KMS-11 (cell line): ENCODE measurements at regions not wholly inside any gene's neighbourhood (a gene's known extent, or its start where the extent isn't known, plus 50 kb on each side); places are given as distances from the start of the nearest gene placed in this dataset.

Source experiments
- H2AFZ ChIP-seq: fragments of 200-600 bp; sonication (generic); 2 replicates; pipeline ENCODE4 v1.6.1; 2016; ENCODE audit warnings: antibody characterized with exemption, mixed run types, low read depth
- H3K27ac ChIP-seq: fragments of 200-600 bp; sonication (generic); 2 replicates; pipeline ENCODE4 v1.6.1; 2016; ENCODE audit warnings: mild to moderate bottlenecking, mixed run types
- H3K27me3 ChIP-seq: fragments of 200-600 bp; sonication (generic); 2 replicates; pipeline ENCODE4 v1.6.1; 2017; ENCODE audit warnings: mild to moderate bottlenecking, low read depth, mixed run types, moderate library complexity; ENCODE audit not compliant: insufficient read depth
- H3K36me3 ChIP-seq: fragments of 200-600 bp; sonication (generic); 2 replicates; pipeline ENCODE4 v1.6.1; 2017; ENCODE audit warnings: mild to moderate bottlenecking, mixed run types; ENCODE audit not compliant: insufficient read depth
- H3K4me1 ChIP-seq: fragments of 200-600 bp; sonication (generic); 2 replicates; pipeline ENCODE4 v1.6.1; 2016; ENCODE audit warnings: mild to moderate bottlenecking, low read depth, mixed run types; ENCODE audit not compliant: poor library complexity, severe bottlenecking
- H3K4me2 ChIP-seq: fragments of 200-600 bp; sonication (generic); 2 replicates; pipeline ENCODE4 v1.7.0; 2016; ENCODE audit warnings: mild to moderate bottlenecking, mixed run types
- H3K4me3 ChIP-seq: fragments of 200-600 bp; sonication (generic); IDR thresholded peaks from 2 replicates; pipeline ENCODE4 v1.6.1; 2017; ENCODE audit warnings: low read depth, low read length, mixed read lengths; ENCODE audit not compliant: insufficient read depth
- H3K79me2 ChIP-seq: fragments of 200-600 bp; sonication (generic); 2 replicates; pipeline ENCODE4 v1.6.1; 2016; ENCODE audit warnings: low read depth, mixed run types; ENCODE audit not compliant: insufficient read depth
- H3K9ac ChIP-seq: fragments of 200-600 bp; sonication (generic); 2 replicates; pipeline ENCODE4 v1.6.1; 2016; ENCODE audit warnings: mild to moderate bottlenecking, mixed run types
- H4K20me1 ChIP-seq: fragments of 200-600 bp; sonication (generic); 2 replicates; pipeline ENCODE4 v1.6.1; 2016; ENCODE audit warnings: mild to moderate bottlenecking, mixed run types; ENCODE audit not compliant: insufficient read depth
- TF ChIP-seq, protein P1 (sequence below): fragments of 200-600 bp; sonication (generic); conservative IDR thresholded peaks from 2 replicates; pipeline ENCODE4 v1.6.1; 2017; ENCODE audit warnings: low read depth, mild to moderate bottlenecking, antibody characterized with exemption, low read length, moderate library complexity, mixed read lengths

DNA sequence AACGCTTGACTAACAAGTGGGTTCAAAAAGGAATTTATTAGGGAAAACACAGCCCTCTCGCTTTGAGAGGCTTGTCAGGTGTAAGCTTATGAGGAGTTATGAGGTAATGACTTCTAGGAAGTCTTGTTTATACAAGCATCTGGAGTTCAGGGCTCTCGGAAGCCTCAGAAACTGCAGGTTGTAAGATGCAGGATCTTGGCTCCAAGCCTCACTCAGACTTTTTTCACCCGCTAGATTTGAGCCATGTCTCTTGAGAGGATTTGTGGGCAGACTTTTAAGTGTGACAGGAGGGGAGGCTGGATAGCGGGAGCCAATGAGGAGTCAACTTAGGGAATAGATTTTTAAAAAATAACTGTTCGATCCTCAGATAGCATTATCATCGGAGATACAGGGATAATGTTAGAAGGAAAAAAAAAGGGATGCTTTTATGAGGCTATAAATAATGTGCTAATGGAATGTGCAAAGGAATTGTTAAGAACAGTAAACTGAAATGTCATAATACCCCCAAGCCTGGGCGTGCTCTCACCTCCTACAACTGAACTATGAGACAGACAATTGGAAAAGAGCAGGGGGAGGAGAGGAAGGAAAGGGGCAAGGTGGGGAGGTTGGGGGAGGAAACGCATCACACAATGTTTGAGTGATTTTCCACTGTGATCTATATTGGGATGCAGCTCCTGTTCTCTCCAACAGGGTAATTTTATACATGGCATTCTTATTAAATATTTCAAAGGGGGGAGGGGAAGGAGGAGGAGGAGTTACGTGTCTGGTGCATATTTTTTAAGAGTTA is 107.4 kb upstream of the ESRRG start:
- H3K4me2 ChIP-seq: no peak overlapping the region
- TF ChIP-seq, protein P1, sequence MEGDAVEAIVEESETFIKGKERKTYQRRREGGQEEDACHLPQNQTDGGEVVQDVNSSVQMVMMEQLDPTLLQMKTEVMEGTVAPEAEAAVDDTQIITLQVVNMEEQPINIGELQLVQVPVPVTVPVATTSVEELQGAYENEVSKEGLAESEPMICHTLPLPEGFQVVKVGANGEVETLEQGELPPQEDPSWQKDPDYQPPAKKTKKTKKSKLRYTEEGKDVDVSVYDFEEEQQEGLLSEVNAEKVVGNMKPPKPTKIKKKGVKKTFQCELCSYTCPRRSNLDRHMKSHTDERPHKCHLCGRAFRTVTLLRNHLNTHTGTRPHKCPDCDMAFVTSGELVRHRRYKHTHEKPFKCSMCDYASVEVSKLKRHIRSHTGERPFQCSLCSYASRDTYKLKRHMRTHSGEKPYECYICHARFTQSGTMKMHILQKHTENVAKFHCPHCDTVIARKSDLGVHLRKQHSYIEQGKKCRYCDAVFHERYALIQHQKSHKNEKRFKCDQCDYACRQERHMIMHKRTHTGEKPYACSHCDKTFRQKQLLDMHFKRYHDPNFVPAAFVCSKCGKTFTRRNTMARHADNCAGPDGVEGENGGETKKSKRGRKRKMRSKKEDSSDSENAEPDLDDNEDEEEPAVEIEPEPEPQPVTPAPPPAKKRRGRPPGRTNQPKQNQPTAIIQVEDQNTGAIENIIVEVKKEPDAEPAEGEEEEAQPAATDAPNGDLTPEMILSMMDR: no peak

DNA sequence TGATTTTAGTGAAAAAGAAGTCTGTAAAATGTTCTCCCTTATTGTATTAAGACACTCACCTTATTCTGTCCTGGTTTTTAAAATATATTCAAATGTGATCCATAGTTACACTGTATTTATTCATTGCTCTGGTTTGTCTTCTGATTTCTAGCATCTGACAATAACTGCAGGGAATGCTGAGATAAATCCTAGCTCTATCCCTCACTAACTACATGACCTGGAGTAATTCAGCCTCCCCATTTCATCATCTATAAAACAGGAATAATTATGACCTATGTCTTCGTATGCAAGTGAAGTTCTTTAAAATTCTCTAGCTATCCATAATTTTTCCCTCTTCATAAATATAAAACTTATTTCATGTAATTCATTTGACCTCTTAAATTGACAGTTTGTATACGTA is 104.0 kb upstream of the ESRRG start:
- Histone ChIP-seq H3K36me3 (no peaks in the 10 kb centered on the region), H2AFZ (no peak overlapping the region), H3K4me3 (no peak overlapping the region), H3K27me3 (no peaks in the 10 kb centered on the region), H4K20me1 (no peaks in the 10 kb centered on the region), H3K27ac (no peak overlapping the region), H3K9ac (no peak overlapping the region), H3K79me2 (no peaks in the 10 kb centered on the region), H3K4me2 (no peak overlapping the region), H3K4me1 (no peaks in the 10 kb centered on the region)
- TF ChIP-seq, protein P1: no peak

More for the DNA sequence above, 107.4 kb upstream of the ESRRG start:
- no peaks in the 10 kb centered on the region for H4K20me1 ChIP-seq
- H3K27me3 ChIP-seq: no peaks in the 10 kb centered on the region
- no peaks in the 10 kb centered on the region for H3K36me3 ChIP-seq
- H3K4me1 ChIP-seq: no peaks in the 10 kb centered on the region
- H3K79me2 ChIP-seq: no peaks in the 10 kb centered on the region
- no peak overlapping the region for H3K9ac ChIP-seq
- no peak overlapping the region for H2AFZ ChIP-seq
- H3K4me3 ChIP-seq: no peak overlapping the region
- no peak overlapping the region for H3K27ac ChIP-seq

DNA sequence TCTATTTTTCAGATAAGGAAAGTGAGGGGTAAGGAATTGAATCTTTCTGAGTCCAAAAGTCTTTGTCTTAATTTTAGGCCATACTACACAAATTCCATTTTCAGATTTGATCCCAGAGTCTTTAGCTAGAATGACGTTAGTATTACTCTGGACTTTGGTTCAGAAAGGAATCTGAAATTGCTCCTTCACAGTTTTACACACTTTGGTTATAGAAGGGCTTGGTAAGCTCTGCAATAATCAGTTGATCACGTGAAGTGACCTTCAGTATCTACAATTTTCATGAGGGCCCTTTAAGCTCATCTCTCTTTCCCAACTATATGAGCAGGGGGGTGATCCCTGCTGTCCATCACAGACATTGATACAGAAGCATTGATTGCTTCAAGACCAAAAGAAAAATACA is 103.4 kb upstream of the ESRRG start:
- Histone ChIP-seq H3K27me3 (no peaks in the 10 kb centered on the region), H4K20me1 (no peaks in the 10 kb centered on the region), H3K4me3 (no peak overlapping the region), H3K79me2 (no peaks in the 10 kb centered on the region), H3K27ac (no peak overlapping the region), H3K9ac (no peak overlapping the region), H3K4me1 (no peaks in the 10 kb centered on the region), H3K4me2 (no peak overlapping the region), H3K36me3 (no peaks in the 10 kb centered on the region), H2AFZ (no peak overlapping the region)
- TF ChIP-seq, protein P1: no peak

DNA sequence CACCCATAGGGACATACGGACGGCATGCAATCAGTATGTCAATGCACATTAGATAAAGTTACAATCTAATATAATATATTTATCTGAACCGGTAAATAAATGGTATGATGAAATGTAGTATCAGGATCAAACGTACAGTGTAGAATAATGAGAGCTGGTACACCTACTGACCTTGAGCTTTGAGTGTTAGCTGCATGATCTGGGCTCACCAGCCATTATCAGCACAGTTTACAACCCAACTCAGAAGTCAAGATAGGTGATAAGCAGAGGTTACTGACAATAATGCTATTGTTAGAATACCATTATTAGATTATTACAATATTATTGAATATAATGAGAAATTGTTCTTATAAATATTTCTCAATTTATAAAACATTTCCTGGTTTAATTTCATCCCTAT is 103.0 kb upstream of the ESRRG start:
- H3K27ac ChIP-seq: no peak overlapping the region
- TF ChIP-seq, protein P1: no peak
- H3K4me2 ChIP-seq: no peak overlapping the region
- H3K27me3 ChIP-seq: no peaks in the 10 kb centered on the region
- H3K4me3 ChIP-seq: no peak overlapping the region
- no peaks in the 10 kb centered on the region for H3K4me1 ChIP-seq
- H4K20me1 ChIP-seq: no peaks in the 10 kb centered on the region
- H3K9ac ChIP-seq: no peak overlapping the region
- H3K36me3 ChIP-seq: no peaks in the 10 kb centered on the region
- no peak overlapping the region for H2AFZ ChIP-seq
- H3K79me2 ChIP-seq: no peaks in the 10 kb centered on the region
